VCaP (cell line): ENCODE measurements at regions not wholly inside any gene's neighbourhood (a gene's known extent, or its start where the extent isn't known, plus 50 kb on each side); places are given as distances from the start of the nearest gene placed in this dataset.

ENCODE experiments used
- H3K27ac ChIP-seq: fragments of 450-650 bp; 2 replicates; pipeline ENCODE4 v1.5.1; 2017
- CTCF ChIP-seq: fragments of 450-650 bp; conservative IDR thresholded peaks from 2 replicates; pipeline ENCODE4 v1.5.1; 2017; ENCODE audit warnings: mild to moderate bottlenecking, moderate library complexity

- TF ChIP-seq CTCF = no peak
- H3K27ac ChIP-seq = no peak overlapping the region
Observed at GRCh38 chr10:6889718-6890117, 309.6 kb upstream of the PRKCQ start.

GRCh38 chr10:6888434-6888833, 308.4 kb upstream of the PRKCQ start:
- TF ChIP-seq CTCF = no peak
- no peak overlapping the region for H3K27ac ChIP-seq

- no peak overlapping the region for H3K27ac ChIP-seq
- TF ChIP-seq CTCF = no peak
Observed at GRCh38 chr10:6885284-6885683, 305.2 kb upstream of the PRKCQ start.

DNA sequence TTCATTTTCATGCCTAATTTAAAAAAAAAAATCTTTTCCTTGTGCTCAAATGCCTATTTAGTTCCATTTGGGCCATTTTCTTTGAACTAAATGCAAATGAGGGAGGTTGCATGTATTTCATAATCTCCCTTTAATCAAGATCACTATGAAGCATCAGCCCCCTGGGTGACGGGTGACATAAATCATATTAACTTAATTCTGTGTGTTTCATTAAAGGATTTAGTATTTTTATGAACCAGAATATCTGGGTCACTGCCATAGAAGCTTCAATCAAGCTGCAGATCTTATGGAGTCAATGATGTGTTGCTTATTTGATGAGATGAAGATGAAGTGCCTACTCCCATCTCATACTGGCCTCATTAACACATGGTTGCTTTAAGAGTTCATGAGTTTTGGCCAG, 301.9 kb upstream of the PRKCQ start:
- no peak overlapping the region for H3K27ac ChIP-seq
- TF ChIP-seq CTCF = no peak

DNA sequence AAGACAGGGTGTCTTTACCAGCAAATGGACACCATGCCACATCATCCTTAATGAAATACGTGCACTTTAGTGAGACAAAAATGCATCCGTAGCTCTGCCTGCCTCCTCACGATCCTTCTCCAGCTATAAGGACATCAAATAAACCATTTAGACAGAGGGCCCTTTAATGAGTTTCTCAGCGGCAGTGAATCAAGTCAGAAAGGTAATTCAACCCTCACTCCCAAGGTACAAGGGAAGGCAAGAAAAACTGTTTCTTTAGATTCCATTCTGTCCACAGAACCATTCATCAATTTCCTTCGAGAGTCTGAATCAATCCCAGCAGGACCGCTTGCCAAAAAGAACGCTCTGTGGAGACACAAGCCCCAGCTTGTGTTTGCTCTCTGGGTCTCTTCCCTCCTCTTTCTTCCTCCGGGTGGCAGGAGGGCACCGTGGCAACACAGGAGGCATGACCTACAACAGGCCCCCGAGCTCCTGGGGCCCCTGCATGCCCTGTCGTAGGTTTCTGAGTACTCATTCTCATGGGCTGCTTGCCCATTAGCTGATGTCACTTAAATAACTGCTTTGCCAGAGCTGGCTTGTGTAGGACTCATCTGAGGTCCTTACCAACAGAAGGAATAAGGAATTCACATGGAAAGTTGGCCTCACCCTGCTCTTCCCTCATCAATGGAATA, 297.8 kb upstream of the PRKCQ start:
- TF ChIP-seq CTCF = no peak
- H3K27ac ChIP-seq = no peak overlapping the region

GRCh38 chr10:6877336-6877721, 297.3 kb upstream of the PRKCQ start:
- TF ChIP-seq CTCF = no peak
- H3K27ac ChIP-seq = no peak overlapping the region

GRCh38 chr10:6875269-6875865, 295.3 kb upstream of the PRKCQ start:
- no peak overlapping the region for H3K27ac ChIP-seq

More at GRCh38 chr10:6875269-6875865, 295.3 kb upstream of the PRKCQ start:
- TF ChIP-seq CTCF = no peak
